A673 (cell line): ENCODE measurements at regions not wholly inside any gene's neighbourhood (a gene's known extent, or its start where the extent isn't known, plus 50 kb on each side); places are given as distances from the start of the nearest gene placed in this dataset.
A peak's percentile ranks its signal among the peaks of the same experiment; 100 is the strongest.

Experiments
- BruUV-seq: library from RNA; stranded (reverse); fragments of 400-500 nt; replicated peaks from 2 replicates; lab custom pipeline; 2021; lab: Mats Ljungman, UMichigan
- CTCF ChIA-PET: fragments of 300-600 bp; sonication (Branson Sonifier 250); formaldehyde crosslinking; loops from one replicate; lab custom pipeline; 2022; ENCODE audit warnings: antibody characterized with exemption; lab: Charles Lee
- POLR2A ChIA-PET: fragments of 300-600 bp; sonication (Branson Sonifier 250); formaldehyde crosslinking; loops from one replicate; lab custom pipeline; 2022; ENCODE audit warnings: antibody characterized with exemption; ENCODE audit not compliant: low non-redundant PET; lab: Charles Lee
- DNase-seq: peaks from one replicate; pipeline ENCODE4 v3.0.0-alpha.2; 2015; ENCODE audit warnings: low spot score
- H3K27ac ChIP-seq: fragments of 200-600 bp; sonication (generic); 2 replicates; pipeline ENCODE4 v1.5.1; 2016; ENCODE audit warnings: mixed run types, low read depth, mild to moderate bottlenecking, mixed read lengths, antibody characterized with exemption, low read length; ENCODE audit not compliant: poor library complexity, severe bottlenecking
- H3K27me3 ChIP-seq: fragments of 200-600 bp; sonication (generic); replicated peaks from 2 replicates; pipeline ENCODE4 v1.6.1; 2017; ENCODE audit warnings: mixed run types, low read depth, mild to moderate bottlenecking, mixed read lengths, antibody characterized with exemption, low read length; ENCODE audit not compliant: insufficient read depth, poor library complexity
- H3K36me3 ChIP-seq: fragments of 200-600 bp; sonication (generic); 2 replicates; pipeline ENCODE4 v1.6.1; 2016; ENCODE audit warnings: mixed run types, mild to moderate bottlenecking, mixed read lengths, antibody characterized with exemption, low read length; ENCODE audit not compliant: insufficient read depth, poor library complexity, severe bottlenecking
- H3K4me1 ChIP-seq: fragments of 200-600 bp; sonication (generic); 2 replicates; pipeline ENCODE4 v1.6.1; 2017; ENCODE audit warnings: mixed run types, mild to moderate bottlenecking, mixed read lengths, antibody characterized with exemption, low read length; ENCODE audit not compliant: insufficient read depth, poor library complexity, severe bottlenecking
- H3K4me3 ChIP-seq: fragments of 200-600 bp; sonication (generic); 2 replicates; pipeline ENCODE4 v1.5.1; 2016; ENCODE audit warnings: low read depth, mixed run types, mild to moderate bottlenecking, mixed read lengths, low read length; ENCODE audit not compliant: poor library complexity, severe bottlenecking
- H3K9me3 ChIP-seq: fragments of 200-600 bp; sonication (generic); 2 replicates; pipeline ENCODE4 v1.6.1; 2016; ENCODE audit warnings: mixed run types, low read depth, mild to moderate bottlenecking, mixed read lengths, antibody characterized with exemption, low read length; ENCODE audit not compliant: poor library complexity, severe bottlenecking
- CTCF ChIP-seq: fragments of 300-800, 200-600 bp; sonication (generic); conservative IDR thresholded peaks from 2 replicates; pipeline ENCODE4 v1.5.1; 2017; ENCODE audit warnings: low read depth, mild to moderate bottlenecking, antibody characterized with exemption, low read length, moderate library complexity, mixed read lengths
- EZH2 ChIP-seq: fragments of 200-600 bp; sonication (generic); IDR thresholded peaks from 2 replicates; pipeline ENCODE4 v1.6.1; 2017; ENCODE audit warnings: borderline replicate concordance, low read depth, mild to moderate bottlenecking, mixed read lengths, antibody characterized with exemption, low read length; ENCODE audit not compliant: poor library complexity, severe bottlenecking
- intact Hi-C: fragments of 100-400 bp; cut with micrococcal nuclease; formaldehyde crosslinking; loops from one replicate; pipeline ENCODE4 v1.10.0; 2022; ENCODE audit not compliant: unreplicated experiment

DNA sequence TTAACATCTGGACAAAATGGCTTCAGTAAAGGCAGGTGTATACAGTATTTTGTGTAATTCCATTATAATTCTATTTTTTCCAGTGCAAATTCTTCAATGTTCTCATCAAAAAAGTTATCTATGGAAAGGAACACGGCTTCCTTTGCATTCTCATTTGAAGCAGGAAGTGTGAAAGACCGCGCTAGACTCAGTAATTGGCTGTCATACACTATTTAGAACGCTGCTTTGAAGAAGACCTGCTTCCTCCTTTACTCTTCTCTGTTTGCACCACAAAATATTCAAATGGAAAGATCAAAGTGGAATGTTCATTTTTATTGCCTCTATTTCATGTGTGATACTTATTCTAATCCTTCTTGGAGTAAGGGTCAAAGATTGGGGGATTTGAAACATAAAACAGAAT, 883.7 kb downstream of the TSN start:
- no peak for TF ChIP-seq EZH2
- TF ChIP-seq CTCF, result no peak
- Histone ChIP-seq H3K9me3 (no peaks in the 10 kb centered on the region), H3K36me3 (no peaks in the 10 kb centered on the region), H3K4me3 (no peak overlapping the region), H3K27me3 (no peaks in the 10 kb centered on the region), H3K27ac (no peak overlapping the region), H3K4me1 (peaks cover 12% of the 10 kb centered on the region)
- no TSS peak for BruUV-seq
- CTCF ChIA-PET, result no interaction called here
- no peak for DNase-seq
- POLR2A ChIA-PET, result no interaction called here
- intact Hi-C loops, result no loop called here

- intact Hi-C loops, result no loop called here
- POLR2A ChIA-PET, result no interaction called here
- DNase-seq, result no peak
- no TSS peak for BruUV-seq
- Histone ChIP-seq H3K27ac (no peak overlapping the region), H3K4me1 (peaks cover 7% of the 10 kb centered on the region), H3K9me3 (no peaks in the 10 kb centered on the region), H3K4me3 (no peak overlapping the region), H3K36me3 (no peaks in the 10 kb centered on the region), H3K27me3 (no peaks in the 10 kb centered on the region)
- TF ChIP-seq EZH2 (no peak), CTCF (no peak)
- CTCF ChIA-PET, result no interaction called here
Observed at GRCh38 chr2:122639711-122640110, 884.3 kb downstream of the TSN start.

DNA sequence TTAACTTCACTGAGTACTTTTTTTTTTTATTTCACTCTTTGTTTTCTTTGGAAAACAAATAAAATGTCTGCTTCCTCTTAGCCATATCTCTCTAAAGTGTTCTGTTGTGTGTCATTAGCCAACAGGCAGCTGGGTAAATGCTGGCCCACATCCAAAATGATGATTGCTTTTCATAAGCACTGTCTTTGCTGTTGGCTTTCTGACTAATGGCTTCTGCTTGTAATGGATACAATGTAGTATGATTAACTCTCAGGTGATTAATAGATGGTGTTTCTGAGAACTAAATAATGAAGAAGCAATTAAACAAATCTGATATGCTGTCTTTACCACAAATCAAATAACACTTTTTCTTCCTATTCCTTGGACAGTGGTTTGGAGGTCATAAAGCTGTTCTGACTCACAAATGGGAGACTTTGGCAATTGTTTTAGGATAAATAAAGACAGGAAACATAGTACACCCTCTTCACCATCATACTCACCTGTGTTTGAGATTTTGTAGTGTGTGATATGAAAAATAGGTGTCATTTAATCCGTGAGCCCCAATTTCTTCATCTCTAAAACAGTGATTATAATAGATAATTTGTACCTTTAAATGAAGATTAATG, 888.4 kb downstream of the TSN start:
- H3K27ac ChIP-seq, result no peak overlapping the region
- H3K4me3 ChIP-seq, result no peak overlapping the region
- POLR2A ChIA-PET, result no interaction called here
- CTCF ChIA-PET, result no interaction called here
- no TSS peak for BruUV-seq
- intact Hi-C loops, result no loop called here
- DNase-seq, result peak; percentile 52
- H3K27me3 ChIP-seq, result no peaks in the 10 kb centered on the region
- no peaks in the 10 kb centered on the region for H3K9me3 ChIP-seq
- no peaks in the 10 kb centered on the region for H3K4me1 ChIP-seq
- no peak for TF ChIP-seq CTCF
- no peak for TF ChIP-seq EZH2
- no peaks in the 10 kb centered on the region for H3K36me3 ChIP-seq
